ENCODE measurements at regions not wholly inside any gene's neighbourhood (a gene's known extent, or its start where the extent isn't known, plus 50 kb on each side); places are given as distances from the start of the nearest gene placed in this dataset.
"Not testable (repeated sequence)": the region's sequence is repeated elsewhere in the genome, so short reads cannot be mapped to it uniquely, and the experiment has no call there.

- DNase-seq (ENCODE audit: low read depth) = no peak
These were observed 295.5 kb upstream of the HS3ST5 start for GRCh38 chr6:114638341-114638740.

DNA sequence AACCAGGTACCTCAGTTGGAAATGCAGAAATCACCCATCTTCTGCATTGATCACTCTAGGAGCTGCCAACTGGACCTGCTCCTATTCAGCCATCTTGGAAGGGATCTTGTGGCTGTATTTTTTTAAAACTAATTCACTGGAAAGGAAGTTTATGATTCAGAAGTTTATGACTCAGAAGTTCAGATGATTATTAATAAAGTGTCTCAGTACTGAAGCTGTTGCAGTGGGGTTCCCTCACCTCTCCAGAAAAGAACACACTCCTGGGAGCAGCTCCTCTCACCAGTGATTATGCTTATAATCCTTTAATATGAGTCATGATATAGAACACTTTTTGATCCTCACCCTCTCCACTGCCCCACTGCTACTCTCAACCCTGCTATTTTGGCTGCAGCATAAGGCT lies 291.2 kb upstream of the HS3ST5 start:
- no peak for DNase-seq (ENCODE audit: low read depth)

- not testable (repeated sequence) for DNase-seq (ENCODE audit: low read depth)
These were observed 283.4 kb upstream of the HS3ST5 start for GRCh38 chr6:114626226-114626625.

DNA sequence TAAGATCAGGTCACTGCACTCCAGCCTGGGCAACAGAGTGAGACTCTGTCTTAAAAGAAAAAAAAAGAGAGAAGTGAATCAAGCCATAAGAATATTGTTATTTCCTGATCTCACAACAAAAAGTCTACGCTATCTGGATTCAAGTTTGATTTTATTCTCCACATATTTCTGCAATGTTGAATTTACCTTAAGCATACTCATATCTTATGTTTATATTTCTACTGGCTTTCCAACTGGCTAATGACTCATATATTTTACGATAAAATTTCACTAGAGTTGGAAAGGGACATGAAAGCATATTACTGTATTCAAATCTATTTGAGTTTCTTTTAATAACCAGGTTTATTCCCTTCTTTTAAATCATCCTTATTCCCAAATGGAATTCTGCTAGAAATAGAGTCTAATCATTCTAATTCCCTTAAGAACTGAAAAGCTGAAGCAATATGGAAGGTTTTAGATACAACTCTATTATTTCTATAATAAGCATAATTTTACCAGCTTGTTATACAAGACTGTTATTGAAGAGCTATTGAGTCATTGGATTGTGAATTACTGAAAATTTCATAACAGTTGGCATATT lies 276.9 kb upstream of the HS3ST5 start:
- no peak for DNase-seq (ENCODE audit: low read depth)

GRCh38 chr6:114611696-114612095 lies 268.9 kb upstream of the HS3ST5 start:
- DNase-seq (ENCODE audit: low read depth) = no peak

DNA sequence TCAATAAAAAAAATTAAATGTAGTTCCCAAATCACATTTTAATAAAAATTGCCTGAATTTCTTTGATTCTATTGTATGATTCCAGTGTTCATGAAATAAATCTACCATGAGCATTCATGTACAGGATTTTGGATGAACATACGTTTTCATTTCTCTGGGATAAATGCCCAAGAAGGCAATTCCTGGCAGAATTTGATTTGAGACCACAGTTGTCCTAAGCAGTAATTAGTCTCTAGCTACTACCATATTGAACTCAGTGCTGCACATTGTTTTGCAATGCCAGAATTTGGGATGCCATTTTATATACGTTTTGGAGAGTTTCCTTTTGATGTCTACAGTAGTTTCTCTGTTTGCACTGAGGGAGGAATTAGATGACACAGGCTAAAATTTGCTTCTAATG lies 265.3 kb upstream of the HS3ST5 start:
- DNase-seq (ENCODE audit: low read depth) = no peak

- DNase-seq (ENCODE audit: low read depth) = no peak
These were observed 262.8 kb upstream of the HS3ST5 start for GRCh38 chr6:114605656-114606055.

DNA sequence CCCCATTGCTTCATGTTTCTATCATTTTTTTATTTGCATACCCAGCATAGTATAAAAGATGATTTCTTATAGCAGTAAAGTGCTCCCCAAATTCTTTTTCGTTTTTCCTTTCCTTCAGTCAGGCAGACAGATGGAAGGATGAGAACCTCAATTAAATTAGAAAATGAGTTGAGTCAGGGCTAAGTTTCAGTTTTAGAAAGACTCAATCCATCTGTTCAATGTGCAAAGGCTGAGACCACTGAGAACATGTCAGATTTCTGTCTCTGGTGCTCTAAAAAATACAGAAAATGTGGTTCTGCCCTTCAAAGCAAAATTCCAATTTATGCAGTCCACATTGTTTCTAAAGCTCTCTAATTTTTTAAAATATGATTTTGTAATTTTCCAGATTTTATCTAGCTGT lies 257.6 kb upstream of the HS3ST5 start:
- DNase-seq (ENCODE audit: low read depth) = no peak

- no peak for DNase-seq (ENCODE audit: low read depth)
These were observed 252.8 kb upstream of the HS3ST5 start for GRCh38 chr6:114595591-114595990.

DNA sequence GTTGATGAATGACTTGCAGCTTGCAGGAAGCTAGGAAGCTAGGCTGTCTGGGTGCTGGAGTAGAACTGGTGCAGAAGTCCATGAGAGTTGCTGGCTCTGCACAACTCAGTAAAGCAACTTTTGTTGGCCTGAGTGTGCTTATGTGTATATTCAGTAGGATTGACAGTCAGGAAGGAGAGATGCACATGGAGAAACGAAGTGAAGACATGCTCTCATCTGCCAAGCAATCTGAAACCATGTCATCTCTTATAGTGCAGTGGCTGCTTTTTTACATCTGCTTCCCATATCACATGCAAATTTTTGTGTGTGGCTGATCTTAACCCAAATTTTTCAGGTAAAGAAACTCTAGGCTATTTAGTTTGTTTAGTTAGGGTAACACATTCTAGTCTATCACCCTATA lies 252.4 kb upstream of the HS3ST5 start:
- no peak for DNase-seq (ENCODE audit: low read depth)

DNA sequence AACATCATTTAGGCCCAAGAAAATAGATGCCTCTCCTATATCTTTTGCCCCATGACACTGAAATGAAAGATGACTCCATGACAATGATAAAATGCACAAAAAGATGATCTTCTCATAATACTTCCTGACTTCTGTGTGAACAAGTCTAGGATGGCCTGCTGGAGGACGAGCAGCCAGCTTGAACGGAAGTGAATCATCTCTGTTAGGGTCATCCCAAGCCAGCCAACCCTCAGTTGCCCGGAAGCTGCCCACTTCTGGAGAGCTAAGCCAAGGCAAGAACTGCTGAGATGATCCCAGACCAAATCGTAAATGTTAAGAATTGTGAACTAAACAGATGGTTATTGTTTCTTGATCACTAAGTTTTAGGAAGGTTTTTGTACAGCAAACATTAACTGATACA lies 249.7 kb upstream of the HS3ST5 start:
- no peak for DNase-seq (ENCODE audit: low read depth)

DNA sequence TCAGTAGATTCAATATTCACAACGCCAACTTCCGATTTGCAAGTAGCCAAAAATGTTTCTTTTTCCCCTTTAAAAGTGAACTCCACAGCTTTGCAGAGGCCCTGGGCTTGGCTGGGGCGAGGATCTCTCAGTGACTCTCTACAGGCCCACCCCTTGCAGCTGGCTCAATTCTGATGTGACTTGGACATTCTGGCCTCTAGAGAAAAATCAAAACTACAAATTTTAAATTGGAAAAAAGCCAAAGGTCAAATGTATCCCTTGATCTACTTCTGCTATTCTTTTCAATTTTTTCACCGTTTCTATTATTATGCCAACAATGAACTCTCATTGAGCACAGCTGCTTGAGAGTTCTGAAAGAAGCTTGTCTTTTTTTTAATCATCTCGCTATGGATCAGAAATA lies 245.9 kb upstream of the HS3ST5 start:
- no peak for DNase-seq (ENCODE audit: low read depth)

- no peak for DNase-seq (ENCODE audit: low read depth)
These were observed 243.5 kb upstream of the HS3ST5 start for GRCh38 chr6:114586298-114586697.

GRCh38 chr6:114581293-114581692 lies 238.5 kb upstream of the HS3ST5 start:
- no peak for DNase-seq (ENCODE audit: low read depth)

- DNase-seq (ENCODE audit: low read depth) = no peak
These were observed 238.1 kb upstream of the HS3ST5 start for GRCh38 chr6:114580882-114581281.

- no peak for DNase-seq (ENCODE audit: low read depth)
These were observed 236.7 kb upstream of the HS3ST5 start for GRCh38 chr6:114579486-114579885.

DNA sequence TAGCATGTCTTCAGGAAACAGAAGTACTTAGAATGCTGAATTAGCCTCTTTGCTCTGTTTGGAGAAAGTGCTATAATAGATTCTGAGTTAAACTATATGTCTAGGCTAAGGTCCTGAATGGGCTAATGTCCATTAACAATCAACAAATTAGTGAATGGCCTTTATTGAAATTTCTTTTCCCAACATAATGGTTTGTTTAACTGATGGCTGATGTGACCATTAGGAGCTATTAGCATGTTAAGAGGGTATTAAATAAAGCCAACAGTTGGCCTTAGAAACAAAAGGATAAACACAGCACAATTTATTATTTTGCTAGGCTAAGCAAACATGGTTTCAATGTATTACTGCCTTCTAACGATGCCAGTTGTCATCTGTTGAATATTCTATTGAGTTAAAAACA lies 234.3 kb upstream of the HS3ST5 start:
- no peak for DNase-seq (ENCODE audit: low read depth)

DNA sequence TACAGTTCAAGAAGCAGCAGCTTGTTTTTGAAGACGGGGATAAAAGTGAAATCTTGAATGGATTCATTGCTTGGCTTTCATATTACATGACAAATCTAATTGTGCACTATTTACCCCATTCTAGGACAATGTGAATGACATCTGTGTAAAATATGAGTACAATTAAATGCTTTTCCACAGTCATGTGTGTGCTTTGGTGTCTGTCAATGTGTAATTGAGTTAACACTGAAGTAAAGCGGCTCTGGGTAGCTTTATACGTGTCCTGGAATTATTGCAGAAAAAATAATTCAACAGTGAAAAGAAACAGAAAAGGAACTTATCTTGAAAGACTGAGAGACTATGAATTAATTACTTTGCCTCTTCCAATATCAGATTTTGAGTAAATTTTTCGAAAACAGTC lies 233.5 kb upstream of the HS3ST5 start:
- no peak for DNase-seq (ENCODE audit: low read depth)

DNA sequence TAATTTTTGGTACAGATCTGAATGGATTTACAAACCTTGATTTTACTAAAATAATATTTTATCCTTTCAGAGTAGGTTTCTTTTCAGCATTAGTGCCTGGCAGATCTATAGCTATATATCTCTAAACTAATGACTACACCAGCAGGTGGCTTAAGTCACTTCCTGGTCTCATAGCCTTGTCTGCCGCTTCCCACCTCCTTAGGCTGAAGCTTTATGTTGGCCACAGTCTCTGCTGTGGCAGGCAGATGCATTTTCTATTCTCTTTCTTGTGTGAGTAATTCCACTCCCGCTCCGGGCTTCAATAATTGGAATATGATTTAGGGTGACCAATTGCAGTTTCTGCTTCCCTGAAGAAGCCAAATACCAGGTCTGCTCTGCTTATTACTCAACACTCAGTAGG lies 226.8 kb upstream of the HS3ST5 start:
- no peak for DNase-seq (ENCODE audit: low read depth)

- DNase-seq (ENCODE audit: low read depth) = no peak
These were observed 221.6 kb upstream of the HS3ST5 start for GRCh38 chr6:114564302-114564933.

DNA sequence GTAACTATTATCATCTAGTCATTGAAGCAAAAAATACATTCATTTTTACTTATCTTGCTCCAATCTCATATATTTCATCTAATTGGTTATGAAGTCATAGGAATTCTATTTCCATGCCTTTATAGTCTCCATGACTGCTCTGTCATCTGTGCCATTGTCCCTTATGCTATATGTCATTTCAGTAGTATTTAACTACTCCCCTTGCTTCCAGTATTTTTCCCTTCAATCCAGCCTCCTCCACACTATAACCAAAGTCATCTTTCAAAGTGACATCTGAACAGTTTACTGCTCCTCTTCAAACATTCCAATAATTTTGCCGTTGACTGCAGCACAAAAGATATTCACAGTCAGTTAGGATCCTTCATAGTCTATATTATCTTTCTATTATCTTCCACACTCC lies 216.6 kb upstream of the HS3ST5 start:
- no peak for DNase-seq (ENCODE audit: low read depth)

GRCh38 chr6:114558153-114558552 lies 215.3 kb upstream of the HS3ST5 start:
- DNase-seq (ENCODE audit: low read depth) = no peak

DNA sequence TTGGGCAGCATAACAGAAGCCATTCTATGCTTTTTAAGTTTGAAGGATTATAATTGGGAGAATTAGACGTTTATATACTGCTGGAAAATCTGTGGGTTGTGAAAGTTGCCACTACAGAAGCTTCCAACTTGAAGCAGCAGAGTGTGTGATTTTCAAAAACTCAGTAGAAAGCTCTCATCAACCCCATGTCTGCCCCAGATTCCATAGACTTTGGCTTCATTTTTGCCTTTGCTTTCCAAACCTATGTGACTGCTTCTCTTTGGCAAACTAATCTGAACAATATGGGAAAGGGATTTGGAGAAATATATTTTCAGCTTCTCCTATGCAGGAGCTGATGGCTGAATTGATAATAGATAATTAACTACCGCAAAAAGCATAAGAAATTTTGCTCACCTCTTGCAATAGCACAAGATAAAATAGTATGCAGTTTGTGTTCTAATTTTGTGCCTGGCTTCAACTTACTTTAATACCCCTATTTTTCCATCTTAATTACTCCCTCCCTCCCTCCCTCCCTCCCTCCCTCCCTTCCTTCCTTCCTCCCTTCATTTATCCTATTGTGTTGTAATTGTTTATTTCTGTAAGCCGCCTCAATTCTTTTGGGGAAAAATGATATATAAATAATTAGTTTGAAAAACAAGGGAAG lies 214.1 kb upstream of the HS3ST5 start:
- DNase-seq (ENCODE audit: low read depth) = no peak

GRCh38 chr6:114550316-114550715 lies 207.5 kb upstream of the HS3ST5 start:
- no peak for DNase-seq (ENCODE audit: low read depth)
